Suprapubic skin (tissue), 4 donors: ENCODE measurements at regions not wholly inside any gene's neighbourhood (a gene's known extent, or its start where the extent isn't known, plus 50 kb on each side); places are given as distances from the start of the nearest gene placed in this dataset.

Source experiments
- EP300 ChIP-seq: sonication (generic); formaldehyde crosslinking; IDR thresholded peaks from one replicate; pipeline ENCODE4 v1.6.1; 2017; ENCODE audit warnings: antibody characterized with exemption
- POLR2A ChIP-seq, 2 donors: fragments of 450-650 bp; IDR thresholded peaks; one replicate each; pipeline ENCODE4 v1.6.1; 2017; ENCODE audit warnings: antibody characterized with exemption in 2 of 2, mild to moderate bottlenecking in 2 of 2, moderate library complexity in 2 of 2
- POLR2AphosphoS5 ChIP-seq, 3 donors: sonication (generic); formaldehyde crosslinking; IDR thresholded peaks; one replicate each; pipeline ENCODE4 v1.6.1; 2017; ENCODE audit warnings: antibody characterized with exemption in 3 of 3
- TF ChIP-seq, protein P1 (sequence below), 2 donors: fragments of 200-600 bp in 1 of 2; fragments of 450-650 bp in 1 of 2; sonication (generic) in 1 of 2; IDR thresholded peaks; one replicate each; pipeline ENCODE4 v1.5.1; 2016 to 2019; ENCODE audit warnings: antibody characterized with exemption in 2 of 2, mild to moderate bottlenecking in 1 of 2, moderate library complexity in 1 of 2

DNA sequence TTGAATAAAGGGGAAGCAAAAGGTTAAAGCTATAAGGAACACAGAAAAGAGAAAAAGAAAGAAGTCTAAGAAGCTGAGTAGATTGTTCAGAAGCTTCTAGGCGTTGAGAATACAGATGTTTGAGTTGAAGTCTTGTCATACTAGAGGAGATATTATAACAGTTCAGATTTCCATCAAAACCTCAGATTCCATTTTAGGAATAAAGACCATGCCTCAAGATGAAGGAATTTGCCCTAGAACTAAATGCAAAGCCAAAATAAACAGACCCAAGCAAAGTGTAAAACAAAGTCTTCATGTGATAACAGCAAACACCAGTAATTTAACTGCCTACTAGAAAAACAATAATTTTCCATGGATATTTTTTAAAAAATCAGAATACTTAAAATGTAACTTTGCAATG, 476.5 kb upstream of the POT1 start:
- TF ChIP-seq, protein P1, sequence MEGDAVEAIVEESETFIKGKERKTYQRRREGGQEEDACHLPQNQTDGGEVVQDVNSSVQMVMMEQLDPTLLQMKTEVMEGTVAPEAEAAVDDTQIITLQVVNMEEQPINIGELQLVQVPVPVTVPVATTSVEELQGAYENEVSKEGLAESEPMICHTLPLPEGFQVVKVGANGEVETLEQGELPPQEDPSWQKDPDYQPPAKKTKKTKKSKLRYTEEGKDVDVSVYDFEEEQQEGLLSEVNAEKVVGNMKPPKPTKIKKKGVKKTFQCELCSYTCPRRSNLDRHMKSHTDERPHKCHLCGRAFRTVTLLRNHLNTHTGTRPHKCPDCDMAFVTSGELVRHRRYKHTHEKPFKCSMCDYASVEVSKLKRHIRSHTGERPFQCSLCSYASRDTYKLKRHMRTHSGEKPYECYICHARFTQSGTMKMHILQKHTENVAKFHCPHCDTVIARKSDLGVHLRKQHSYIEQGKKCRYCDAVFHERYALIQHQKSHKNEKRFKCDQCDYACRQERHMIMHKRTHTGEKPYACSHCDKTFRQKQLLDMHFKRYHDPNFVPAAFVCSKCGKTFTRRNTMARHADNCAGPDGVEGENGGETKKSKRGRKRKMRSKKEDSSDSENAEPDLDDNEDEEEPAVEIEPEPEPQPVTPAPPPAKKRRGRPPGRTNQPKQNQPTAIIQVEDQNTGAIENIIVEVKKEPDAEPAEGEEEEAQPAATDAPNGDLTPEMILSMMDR (IDR thresholded peaks at IDR 0.05): no peak
- TF ChIP-seq POLR2AphosphoS5 (IDR thresholded peaks at IDR 0.05) (no peak), POLR2A (IDR thresholded peaks at IDR 0.05) (no peak), EP300 (no peak)
